Hepatocyte (in vitro differentiated cells): ENCODE measurements at regions not wholly inside any gene's neighbourhood (a gene's known extent, or its start where the extent isn't known, plus 50 kb on each side); places are given as distances from the start of the nearest gene placed in this dataset.

ENCODE experiments used
- DNase-seq: peaks from one replicate; pipeline ENCODE4 v3.0.0-alpha.2; 2016; ENCODE audit warnings: low spot score
- H2AFZ ChIP-seq: fragments of 200-600 bp; sonication (generic); 2 replicates; pipeline ENCODE4 v1.6.0; 2016; ENCODE audit warnings: antibody characterized with exemption, mild to moderate bottlenecking
- H3K27ac ChIP-seq: fragments of 200-600 bp; sonication (generic); 2 replicates; pipeline ENCODE4 v1.5.1; 2016; ENCODE audit warnings: mild to moderate bottlenecking
- H3K27me3 ChIP-seq: fragments of 200-600 bp; sonication (generic); 2 replicates; pipeline ENCODE4 v1.6.1; 2016
- H3K36me3 ChIP-seq: fragments of 200-600 bp; sonication (generic); replicated peaks from 2 replicates; pipeline ENCODE4 v1.5.1; 2016; ENCODE audit warnings: low read depth; ENCODE audit not compliant: insufficient read depth
- H3K4me1 ChIP-seq: fragments of 200-600 bp; sonication (generic); 2 replicates; pipeline ENCODE4 v1.5.1; 2016; ENCODE audit warnings: mild to moderate bottlenecking, moderate library complexity; ENCODE audit not compliant: insufficient read depth
- H3K4me2 ChIP-seq: fragments of 200-600 bp; sonication (generic); 2 replicates; pipeline ENCODE4 v1.6.0; 2016
- H3K4me3 ChIP-seq: fragments of 200-600 bp; sonication (generic); 2 replicates; pipeline ENCODE4 v1.5.1; 2016; ENCODE audit warnings: mild to moderate bottlenecking
- H3K79me2 ChIP-seq: fragments of 200-600 bp; sonication (generic); 2 replicates; pipeline ENCODE4 v1.6.0; 2017; ENCODE audit warnings: mild to moderate bottlenecking
- H3K9me2 ChIP-seq: fragments of 200-600 bp; sonication (generic); replicated peaks from 2 replicates; pipeline ENCODE4 v1.6.0; 2017; ENCODE audit warnings: mild to moderate bottlenecking; ENCODE audit not compliant: insufficient read depth
- H3K9me3 ChIP-seq: fragments of 200-600 bp; sonication (generic); 2 replicates; pipeline ENCODE4 v1.5.1; 2016; ENCODE audit warnings: low read depth, mild to moderate bottlenecking
- H4K20me1 ChIP-seq: fragments of 200-600 bp; sonication (generic); 2 replicates; pipeline ENCODE4 v1.6.0; 2016; ENCODE audit warnings: mild to moderate bottlenecking; ENCODE audit not compliant: insufficient read depth, poor library complexity, severe bottlenecking
- EZH2 ChIP-seq: fragments of 200-600 bp; sonication (generic); IDR thresholded peaks from 2 replicates; pipeline ENCODE4 v1.6.1; 2016; ENCODE audit warnings: antibody characterized with exemption, mild to moderate bottlenecking, borderline replicate concordance
- EZH2phosphoT487 ChIP-seq: fragments of 200-600 bp; sonication (generic); IDR thresholded peaks from one replicate; pipeline ENCODE4 v1.6.1; 2018; ENCODE audit warnings: antibody characterized with exemption, mild to moderate bottlenecking, low read depth, moderate library complexity; ENCODE audit not compliant: unreplicated experiment, severe bottlenecking
- WGBS: methylation state at CpG from one replicate; pipeline ENCODE4 v1.1.6; 2016; ENCODE audit warnings: low lambda C conversion rate; ENCODE audit errors: missing lambda C conversion rate; 5-methylcytosine and 5-hydroxymethylcytosine counted together
- TF ChIP-seq, protein P1 (sequence below): fragments of 200-600 bp; sonication (generic); IDR thresholded peaks from 2 replicates; pipeline ENCODE4 v1.5.1; 2016; ENCODE audit warnings: antibody characterized with exemption, mild to moderate bottlenecking; ENCODE audit not compliant: poor library complexity

DNA sequence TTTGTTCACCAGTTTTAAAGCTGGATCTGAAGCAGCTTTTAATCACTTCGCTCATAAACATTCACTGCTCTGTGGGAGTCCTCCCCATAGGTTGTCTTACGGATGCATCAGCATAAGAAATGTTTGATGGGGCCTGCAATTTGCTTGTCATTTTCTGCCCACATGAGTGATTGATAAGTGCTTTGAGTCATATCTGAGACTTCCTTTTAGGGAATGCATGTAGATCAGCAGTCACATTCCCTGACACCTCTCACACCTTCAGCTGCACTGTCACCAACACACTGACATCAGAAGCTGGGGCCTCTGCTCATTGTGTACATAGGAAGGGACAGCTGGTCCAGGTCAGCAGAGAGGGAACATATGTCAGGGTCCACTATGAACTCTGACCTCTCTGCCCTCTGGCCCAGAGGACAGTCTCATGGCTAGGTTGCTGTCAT, 84.1 kb upstream of the SPATA31D4 start:
- Histone ChIP-seq H3K27ac (peak overlapping the region; percentile 23), H3K27me3 (no peaks in the 10 kb centered on the region), H3K4me2 (no peak overlapping the region), H3K9me2 (no peaks in the 10 kb centered on the region), H3K79me2 (no peaks in the 10 kb centered on the region), H2AFZ (no peak overlapping the region), H3K36me3 (no peaks in the 10 kb centered on the region), H3K4me3 (no peak overlapping the region), H3K9me3 (no peaks in the 10 kb centered on the region), H4K20me1 (no peaks in the 10 kb centered on the region), H3K4me1 (peaks cover 4% of the 10 kb centered on the region)
- no peak for TF ChIP-seq EZH2phosphoT487
- TF ChIP-seq, protein P1, sequence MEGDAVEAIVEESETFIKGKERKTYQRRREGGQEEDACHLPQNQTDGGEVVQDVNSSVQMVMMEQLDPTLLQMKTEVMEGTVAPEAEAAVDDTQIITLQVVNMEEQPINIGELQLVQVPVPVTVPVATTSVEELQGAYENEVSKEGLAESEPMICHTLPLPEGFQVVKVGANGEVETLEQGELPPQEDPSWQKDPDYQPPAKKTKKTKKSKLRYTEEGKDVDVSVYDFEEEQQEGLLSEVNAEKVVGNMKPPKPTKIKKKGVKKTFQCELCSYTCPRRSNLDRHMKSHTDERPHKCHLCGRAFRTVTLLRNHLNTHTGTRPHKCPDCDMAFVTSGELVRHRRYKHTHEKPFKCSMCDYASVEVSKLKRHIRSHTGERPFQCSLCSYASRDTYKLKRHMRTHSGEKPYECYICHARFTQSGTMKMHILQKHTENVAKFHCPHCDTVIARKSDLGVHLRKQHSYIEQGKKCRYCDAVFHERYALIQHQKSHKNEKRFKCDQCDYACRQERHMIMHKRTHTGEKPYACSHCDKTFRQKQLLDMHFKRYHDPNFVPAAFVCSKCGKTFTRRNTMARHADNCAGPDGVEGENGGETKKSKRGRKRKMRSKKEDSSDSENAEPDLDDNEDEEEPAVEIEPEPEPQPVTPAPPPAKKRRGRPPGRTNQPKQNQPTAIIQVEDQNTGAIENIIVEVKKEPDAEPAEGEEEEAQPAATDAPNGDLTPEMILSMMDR = no peak
- TF ChIP-seq EZH2 = no peak
- WGBS = 74% methylated on average over 2 of the region's 2 CpGs
- peak; percentile 43 for DNase-seq

DNA sequence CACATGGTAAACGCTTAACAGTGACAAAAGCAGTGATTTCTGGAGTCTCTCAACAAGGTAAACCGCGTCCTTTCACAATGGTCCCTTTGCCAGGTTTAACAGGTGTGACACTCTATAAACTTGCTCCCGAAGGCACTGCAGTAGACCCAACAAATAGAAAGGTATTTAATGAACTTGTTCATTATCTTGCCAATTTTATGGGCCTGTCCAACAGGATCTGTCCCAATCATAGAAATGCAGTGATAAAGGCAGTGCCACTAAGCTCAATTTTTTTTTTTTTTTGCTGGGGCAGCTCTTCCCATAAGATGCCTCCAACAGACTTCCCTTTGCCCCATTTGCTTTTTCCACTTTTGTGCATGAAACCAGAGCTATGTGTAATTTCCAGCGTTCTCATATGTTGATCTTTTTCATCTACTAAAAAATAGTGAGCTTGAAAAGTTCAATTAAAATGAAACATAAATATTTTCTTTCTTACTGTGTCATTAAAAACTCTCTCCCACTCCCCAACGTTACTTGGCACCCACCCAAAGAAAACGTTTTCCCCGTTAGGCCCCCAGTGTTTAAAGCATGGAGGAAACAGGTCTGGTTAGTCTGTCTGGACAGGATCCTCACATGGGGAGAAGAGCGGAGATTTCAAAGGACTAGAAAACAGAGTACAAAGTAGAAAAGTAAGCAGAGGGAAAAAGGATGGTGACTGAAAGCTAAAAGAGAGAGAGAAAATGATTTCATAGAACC, 80.9 kb upstream of the SPATA31D4 start:
- no peak overlapping the region for H3K4me3 ChIP-seq
- H3K79me2 ChIP-seq = no peaks in the 10 kb centered on the region
- H3K27me3 ChIP-seq = no peaks in the 10 kb centered on the region
- H4K20me1 ChIP-seq = no peaks in the 10 kb centered on the region
- no peaks in the 10 kb centered on the region for H3K9me2 ChIP-seq
- no peak overlapping the region for H3K27ac ChIP-seq
- TF ChIP-seq, protein P1 = no peak
- TF ChIP-seq EZH2 = no peak
- no peak for TF ChIP-seq EZH2phosphoT487
- no peaks in the 10 kb centered on the region for H3K36me3 ChIP-seq
- no peak for DNase-seq
- WGBS = 49% methylated on average over 9 of the region's 9 CpGs
- H3K9me3 ChIP-seq = no peaks in the 10 kb centered on the region
- no peak overlapping the region for H3K4me2 ChIP-seq
- H3K4me1 ChIP-seq = peaks cover 7% of the 10 kb centered on the region
- H2AFZ ChIP-seq = no peak overlapping the region

DNA sequence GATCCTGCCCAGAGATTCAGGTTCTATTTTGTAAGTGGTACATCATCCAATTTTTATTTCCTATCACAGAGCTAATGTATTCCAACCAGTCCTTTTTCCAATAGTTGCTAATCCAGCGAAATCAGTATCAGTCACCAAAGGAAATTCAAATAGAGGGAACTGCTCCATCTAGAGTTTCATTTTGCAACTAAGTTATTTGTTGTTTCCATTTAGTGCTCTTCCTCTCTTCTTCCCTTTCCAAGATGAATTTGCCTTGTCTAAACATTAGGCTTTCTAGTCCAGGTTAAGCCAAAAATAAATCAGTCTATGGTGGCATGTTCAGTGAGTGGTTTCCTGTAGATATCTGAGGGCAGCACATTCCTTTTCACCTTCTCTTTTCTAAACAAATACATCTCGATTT, 79.8 kb upstream of the SPATA31D4 start:
- Histone ChIP-seq H3K36me3 (no peaks in the 10 kb centered on the region), H3K4me3 (no peak overlapping the region), H2AFZ (no peak overlapping the region), H3K27me3 (no peaks in the 10 kb centered on the region), H3K27ac (no peak overlapping the region), H3K4me2 (no peak overlapping the region), H4K20me1 (no peaks in the 10 kb centered on the region), H3K79me2 (no peaks in the 10 kb centered on the region), H3K9me2 (no peaks in the 10 kb centered on the region), H3K4me1 (peaks cover 7% of the 10 kb centered on the region), H3K9me3 (no peaks in the 10 kb centered on the region)
- 38% methylated on average over 2 of the region's 2 CpGs for WGBS
- TF ChIP-seq, protein P1 = peak; percentile 53
- TF ChIP-seq EZH2 = no peak
- DNase-seq = peak; percentile 30
